ENCODE measurements at regions not wholly inside any gene's neighbourhood (a gene's known extent, or its start where the extent isn't known, plus 50 kb on each side); places are given as distances from the start of the nearest gene placed in this dataset.
A peak's percentile ranks its signal among the peaks of the same experiment; 100 is the strongest.

DNA sequence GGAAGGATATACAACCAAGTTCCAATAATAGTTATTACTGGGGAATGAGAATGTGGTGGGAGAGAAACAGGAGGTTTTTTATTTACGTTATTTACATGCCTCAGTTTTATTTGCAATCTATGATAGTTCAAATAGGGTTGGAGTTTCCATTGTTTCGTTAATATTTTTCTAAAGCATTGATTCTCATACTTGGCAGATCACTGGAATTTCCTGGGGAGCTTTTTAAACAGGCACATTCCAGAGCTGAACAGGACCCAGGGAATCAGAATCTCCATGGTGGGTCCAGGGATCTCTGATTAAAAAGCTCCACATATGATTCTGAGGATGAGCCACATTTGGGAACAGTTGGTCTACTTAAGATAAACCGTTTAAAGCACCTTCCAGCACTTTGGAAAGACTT is 123.9 kb downstream of the IL20RB start:
- no peaks in the 10 kb centered on the region for H3K36me3 ChIP-seq (ENCODE audit: insufficient read depth, low read length)
- CTCF ChIA-PET (ENCODE audit: partially characterized antibody) = no interaction called here
- no peak overlapping the region for H3K27ac Mint-ChIP-seq

DNA sequence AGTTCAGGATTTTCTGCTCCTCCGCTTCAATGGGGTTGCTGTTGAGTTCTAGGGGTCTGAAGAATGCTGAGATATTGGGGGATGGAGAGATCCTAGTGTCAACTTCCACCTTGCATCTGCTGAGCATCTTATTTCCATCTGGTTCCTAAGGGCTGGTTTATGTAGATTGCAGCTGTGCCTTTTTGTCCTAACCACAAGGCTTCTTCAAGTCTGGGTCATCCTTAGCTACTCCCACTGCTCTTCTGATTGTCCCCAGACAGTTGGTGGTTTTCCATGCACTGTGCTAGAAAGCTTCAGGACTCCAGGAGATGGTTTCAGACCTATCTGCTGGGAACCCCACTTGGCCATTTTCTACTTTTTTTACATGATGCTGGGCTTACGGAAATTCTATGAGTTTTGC is 125.0 kb downstream of the IL20RB start:
- Histone ChIP-seq H3K4me3 (ENCODE audit: low read length in 2 of 2) (no peak overlapping the region), H3K27ac (ENCODE audit: low read depth, low read length) (no peak overlapping the region), H3K9me3 (ENCODE audit: control insufficient read depth in 1 of 2, low read length in 2 of 2) (no peaks in the 10 kb centered on the region), H3K27me3 (ENCODE audit: insufficient read depth, low read length) (peaks cover 6% of the 10 kb centered on the region), H3K4me1 (ENCODE audit: insufficient read depth, low read length) (no peaks in the 10 kb centered on the region), H3K36me3 (ENCODE audit: insufficient read depth, low read length) (no peaks in the 10 kb centered on the region)
- DNase-seq = no peak
- Mint-ChIP-seq H3K27me3 (peaks cover 20 to 23% of the 10 kb centered on the region in 2 donors), H3K4me3 (no peak overlapping the region), H3K27ac (no peak overlapping the region), H3K36me3 (no peaks in the 10 kb centered on the region), H3K9me3 (peaks cover 0 to 2% (median 0%) of the 10 kb centered on the region in 8 donors), H3K4me1 (no peaks in the 10 kb centered on the region)
- POLR2A ChIA-PET (ENCODE audit: partially characterized antibody) = no interaction called here
- CTCF ChIA-PET (ENCODE audit: partially characterized antibody) = no interaction called here
- intact Hi-C loops (cut with micrococcal nuclease) = no loop called here

More for the DNA sequence above, 123.9 kb downstream of the IL20RB start:
- POLR2A ChIA-PET (ENCODE audit: partially characterized antibody) = no interaction called here
- no peaks in the 10 kb centered on the region for H3K4me1 ChIP-seq (ENCODE audit: insufficient read depth, low read length)
- Mint-ChIP-seq H3K27me3 (peaks cover 20 to 32% of the 10 kb centered on the region in 2 donors), H3K9me3 (peaks cover 0 to 2% (median 0%) of the 10 kb centered on the region in 8 donors), H3K36me3 (no peaks in the 10 kb centered on the region), H3K4me3 (no peak overlapping the region), H3K4me1 (no peaks in the 10 kb centered on the region)
- no peak overlapping the region for H3K4me3 ChIP-seq (ENCODE audit: low read length in 2 of 2)
- H3K27ac ChIP-seq (ENCODE audit: low read depth, low read length) = no peak overlapping the region
- peaks cover 6% of the 10 kb centered on the region for H3K27me3 ChIP-seq (ENCODE audit: insufficient read depth, low read length)
- H3K9me3 ChIP-seq (ENCODE audit: control insufficient read depth in 1 of 2, low read length in 2 of 2) = no peaks in the 10 kb centered on the region
- no peak for DNase-seq
- intact Hi-C loops (cut with micrococcal nuclease) = no loop called here

DNA sequence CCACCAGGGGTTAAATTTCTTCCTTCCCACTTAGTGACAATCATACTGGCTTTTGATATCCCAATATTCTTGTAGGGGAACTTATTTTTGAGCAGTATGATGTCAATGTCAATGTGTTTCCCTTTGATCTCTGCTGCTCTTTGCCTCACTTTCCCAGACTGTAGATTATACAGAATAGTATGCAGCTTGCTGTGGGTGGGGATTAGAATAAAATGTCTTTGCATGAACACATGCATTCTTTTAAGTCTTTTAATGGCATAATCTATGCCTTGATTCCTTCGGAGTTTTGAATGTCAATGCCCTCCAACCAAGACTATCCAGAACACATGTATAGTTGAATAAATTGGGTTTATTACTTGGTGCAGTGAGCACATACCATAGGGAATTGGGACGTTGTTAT is 125.5 kb downstream of the IL20RB start:
- intact Hi-C loops (cut with micrococcal nuclease) = no loop called here
- Histone ChIP-seq H3K36me3 (ENCODE audit: insufficient read depth, low read length) (no peaks in the 10 kb centered on the region), H3K4me1 (ENCODE audit: insufficient read depth, low read length) (no peaks in the 10 kb centered on the region), H3K27me3 (ENCODE audit: insufficient read depth, low read length) (peaks cover 6% of the 10 kb centered on the region), H3K9me3 (ENCODE audit: control insufficient read depth in 1 of 2, low read length in 2 of 2) (no peaks in the 10 kb centered on the region), H3K27ac (ENCODE audit: low read depth, low read length) (no peak overlapping the region), H3K4me3 (ENCODE audit: low read length in 2 of 2) (no peak overlapping the region)
- Mint-ChIP-seq H3K27ac (no peak overlapping the region), H3K4me1 (no peaks in the 10 kb centered on the region), H3K4me3 (no peak overlapping the region), H3K9me3 (peaks cover 0 to 2% (median 0%) of the 10 kb centered on the region in 8 donors), H3K36me3 (no peaks in the 10 kb centered on the region), H3K27me3 (peaks cover 18 to 20% of the 10 kb centered on the region in 2 donors)
- no peak for DNase-seq
- ChIA-PET CTCF (ENCODE audit: partially characterized antibody) (interaction anchor here (1.6 kb wide), 1 partner anchor 51 kb away, joined by 3 read pairs; no protein-coding TSS in a partner anchor), POLR2A (ENCODE audit: partially characterized antibody) (no interaction called here)

DNA sequence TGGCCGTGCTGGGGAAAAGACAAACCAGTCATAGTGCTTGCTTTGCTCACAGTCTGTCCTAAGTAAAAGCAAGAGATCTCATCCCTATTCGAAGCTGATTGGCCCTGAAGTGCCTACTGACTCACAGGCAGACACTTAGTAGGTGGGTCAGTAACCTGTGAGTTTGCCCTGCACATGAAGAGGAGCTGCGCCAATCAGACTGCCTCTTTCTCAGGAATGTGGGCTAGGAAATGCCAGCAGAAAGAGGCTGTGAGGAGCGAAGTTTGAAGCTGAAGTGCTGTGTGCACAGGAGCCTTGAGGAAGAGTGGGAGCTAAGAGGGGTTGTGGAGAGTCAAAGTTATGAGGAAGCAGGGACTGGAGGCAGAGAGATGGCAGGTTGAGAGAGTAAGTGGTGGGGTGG is 126.8 kb downstream of the IL20RB start:
- H3K4me1 ChIP-seq (ENCODE audit: insufficient read depth, low read length) = no peaks in the 10 kb centered on the region
- H3K9me3 ChIP-seq (ENCODE audit: control insufficient read depth in 1 of 2, low read length in 2 of 2) = no peaks in the 10 kb centered on the region
- H3K4me1 Mint-ChIP-seq = no peaks in the 10 kb centered on the region
- POLR2A ChIA-PET (ENCODE audit: partially characterized antibody) = no interaction called here
- peaks cover 18 to 20% of the 10 kb centered on the region in 2 donors for H3K27me3 Mint-ChIP-seq
- H3K36me3 ChIP-seq (ENCODE audit: insufficient read depth, low read length) = no peaks in the 10 kb centered on the region
- H3K27me3 ChIP-seq (ENCODE audit: insufficient read depth, low read length) = no peaks in the 10 kb centered on the region
- no peak overlapping the region for H3K27ac ChIP-seq (ENCODE audit: low read depth, low read length)
- H3K4me3 Mint-ChIP-seq = no peak overlapping the region
- no peak overlapping the region for H3K4me3 ChIP-seq (ENCODE audit: low read length in 2 of 2)
- DNase-seq = no peak
- intact Hi-C loops (cut with micrococcal nuclease) = no loop called here
- no peak overlapping the region for H3K27ac Mint-ChIP-seq
- no peaks in the 10 kb centered on the region for H3K36me3 Mint-ChIP-seq
- peaks cover 0 to 2% (median 0%) of the 10 kb centered on the region in 8 donors for H3K9me3 Mint-ChIP-seq
- CTCF ChIA-PET (ENCODE audit: partially characterized antibody) = interaction anchor here (1.6 kb wide), 1 partner anchor 52 kb away, joined by 3 read pairs; no protein-coding TSS in a partner anchor

DNA sequence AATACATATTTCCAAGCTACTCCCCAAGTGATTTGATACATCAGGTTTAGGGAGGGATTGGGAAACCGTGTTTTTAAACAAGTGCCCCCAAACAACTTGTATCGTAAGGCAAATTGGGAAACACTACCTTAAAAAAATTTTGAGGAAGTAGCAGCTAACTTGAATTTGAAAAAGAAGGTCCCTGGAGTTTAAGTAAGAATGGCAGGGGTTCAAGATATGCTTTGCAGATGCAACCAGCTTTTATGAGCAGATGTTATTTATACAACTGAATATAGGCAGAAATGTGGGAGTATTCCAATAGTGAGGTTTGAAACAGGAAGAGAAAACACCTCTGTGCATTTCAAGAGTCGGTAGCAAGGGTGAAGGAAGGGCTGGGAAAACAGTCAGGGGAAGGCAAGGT is 139.6 kb downstream of the IL20RB start:
- H3K9me3 Mint-ChIP-seq = peaks cover 0 to 4% (median 1%) of the 10 kb centered on the region in 8 donors
- H3K36me3 Mint-ChIP-seq = no peaks in the 10 kb centered on the region
- Histone ChIP-seq H3K36me3 (ENCODE audit: insufficient read depth, low read length) (no peaks in the 10 kb centered on the region), H3K9me3 (ENCODE audit: control insufficient read depth in 1 of 2, low read length in 2 of 2) (no peaks in the 10 kb centered on the region), H3K4me1 (ENCODE audit: insufficient read depth, low read length) (no peaks in the 10 kb centered on the region), H3K27me3 (ENCODE audit: insufficient read depth, low read length) (no peaks in the 10 kb centered on the region), H3K4me3 (ENCODE audit: low read length in 2 of 2) (no peak overlapping the region), H3K27ac (ENCODE audit: low read depth, low read length) (no peak overlapping the region)
- H3K27ac Mint-ChIP-seq = no peak overlapping the region
- intact Hi-C loops (cut with micrococcal nuclease) = no loop called here
- ChIA-PET POLR2A (ENCODE audit: partially characterized antibody) (no interaction called here), CTCF (ENCODE audit: partially characterized antibody) (interaction anchor here (2.4 to 2.7 kb wide), 2 partner anchors 8 to 13 kb away, joined by 8 to 26 read pairs; no protein-coding TSS in a partner anchor)
- H3K27me3 Mint-ChIP-seq = peaks cover 11 to 18% of the 10 kb centered on the region in 2 donors
- H3K4me3 Mint-ChIP-seq = no peak overlapping the region
- DNase-seq = no peak
- no peaks in the 10 kb centered on the region for H3K4me1 Mint-ChIP-seq

DNA sequence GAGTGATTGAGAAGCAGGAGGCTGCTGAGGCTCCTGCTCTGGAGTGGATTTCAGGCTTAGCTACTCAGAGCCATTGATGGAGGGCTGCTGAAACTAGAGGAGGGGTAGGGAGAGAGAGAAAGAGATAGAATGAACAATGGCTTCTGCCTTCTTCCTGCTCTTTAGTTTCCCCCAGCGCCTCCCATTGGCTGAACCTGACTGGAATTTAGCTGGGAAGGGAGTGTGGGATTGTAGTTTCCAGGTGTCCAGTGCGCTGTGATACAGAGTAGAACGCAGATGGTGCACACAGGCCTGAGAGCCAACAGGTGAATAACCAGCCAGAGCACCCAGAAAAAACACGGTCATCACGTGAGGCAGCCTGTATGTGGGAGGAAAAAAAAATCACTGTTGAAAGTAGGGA is 140.1 kb downstream of the IL20RB start:
- Mint-ChIP-seq H3K4me3 (peak overlapping the region in 1 of 8 donors; percentile 38), H3K36me3 (no peaks in the 10 kb centered on the region), H3K4me1 (no peaks in the 10 kb centered on the region), H3K9me3 (peaks cover 0 to 4% (median 0%) of the 10 kb centered on the region in 8 donors), H3K27ac (no peak overlapping the region), H3K27me3 (peaks cover 8 to 15% of the 10 kb centered on the region in 2 donors)
- H3K4me1 ChIP-seq (ENCODE audit: insufficient read depth, low read length) = no peaks in the 10 kb centered on the region
- DNase-seq = no peak
- no peaks in the 10 kb centered on the region for H3K36me3 ChIP-seq (ENCODE audit: insufficient read depth, low read length)
- H3K4me3 ChIP-seq (ENCODE audit: low read length in 2 of 2) = no peak overlapping the region
- ChIA-PET POLR2A (ENCODE audit: partially characterized antibody) (no interaction called here), CTCF (ENCODE audit: partially characterized antibody) (interaction anchor here (2.4 to 2.7 kb wide), 2 partner anchors 8 to 12 kb away, joined by 8 to 26 read pairs; no protein-coding TSS in a partner anchor)
- no peak overlapping the region for H3K27ac ChIP-seq (ENCODE audit: low read depth, low read length)
- H3K27me3 ChIP-seq (ENCODE audit: insufficient read depth, low read length) = no peaks in the 10 kb centered on the region
- intact Hi-C loops (cut with micrococcal nuclease) = no loop called here
- H3K9me3 ChIP-seq (ENCODE audit: control insufficient read depth in 1 of 2, low read length in 2 of 2) = no peaks in the 10 kb centered on the region

DNA sequence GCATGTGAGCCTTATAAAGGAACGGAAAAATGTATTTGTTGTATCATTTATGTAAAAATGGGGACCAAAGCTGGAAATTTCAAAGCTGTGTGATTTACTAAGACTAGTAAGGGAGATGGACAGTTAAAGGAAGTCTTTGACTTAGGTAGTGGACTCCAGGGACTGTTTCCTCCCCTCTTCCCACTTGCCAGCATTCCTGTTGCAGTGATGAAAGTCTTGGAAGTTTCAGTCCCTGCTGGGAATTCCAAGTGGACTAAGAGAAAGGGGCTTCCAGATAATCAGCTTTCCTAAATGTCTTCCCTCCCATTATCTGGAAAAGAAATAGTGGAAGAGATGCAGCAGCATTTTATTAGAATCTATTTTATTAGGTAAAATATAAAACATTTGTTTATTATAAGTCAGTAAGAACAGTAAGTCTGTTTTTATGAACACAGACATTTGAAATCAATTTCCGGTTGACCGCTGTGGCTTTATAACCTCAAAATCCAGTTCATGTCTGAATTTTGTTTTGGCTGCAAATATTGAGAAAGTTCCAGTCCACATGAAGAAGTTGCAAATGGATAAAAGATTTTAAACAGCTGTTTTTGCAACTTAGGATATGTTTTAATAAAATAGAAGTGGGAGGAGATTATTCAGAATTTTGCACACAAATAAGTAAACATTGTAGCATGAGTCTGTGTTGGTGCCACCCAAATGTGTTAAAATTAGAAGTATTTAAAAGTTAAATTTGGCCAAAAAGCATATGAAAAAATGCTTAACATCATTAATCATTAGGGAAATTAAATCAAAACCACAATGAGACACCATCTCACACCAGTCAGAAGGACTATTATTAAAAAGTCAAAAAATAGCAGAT is 141.8 kb downstream of the IL20RB start:
- Mint-ChIP-seq H3K36me3 (no peaks in the 10 kb centered on the region), H3K9me3 (peaks cover 0 to 4% (median 0%) of the 10 kb centered on the region in 8 donors), H3K27ac (no peak overlapping the region), H3K4me1 (no peaks in the 10 kb centered on the region), H3K27me3 (peaks cover 8 to 13% of the 10 kb centered on the region in 2 donors), H3K4me3 (no peak overlapping the region)
- no peaks in the 10 kb centered on the region for H3K4me1 ChIP-seq (ENCODE audit: insufficient read depth, low read length)
- no peak for DNase-seq
- no peaks in the 10 kb centered on the region for H3K9me3 ChIP-seq (ENCODE audit: control insufficient read depth in 1 of 2, low read length in 2 of 2)
- ChIA-PET POLR2A (ENCODE audit: partially characterized antibody) (no interaction called here), CTCF (ENCODE audit: partially characterized antibody) (interaction anchor here (1.2 to 2.9 kb wide), 2 partner anchors 10 to 11 kb away, joined by 8 to 23 read pairs; no protein-coding TSS in a partner anchor)
- intact Hi-C loops (cut with micrococcal nuclease) = loop anchor here (10.0 kb wide), 1 partner anchor 1015 kb away; the partner anchor contains the start of gene DZIP1L
- H3K27ac ChIP-seq (ENCODE audit: low read depth, low read length) = no peak overlapping the region
- H3K27me3 ChIP-seq (ENCODE audit: insufficient read depth, low read length) = no peaks in the 10 kb centered on the region
- H3K4me3 ChIP-seq (ENCODE audit: low read length in 2 of 2) = no peak overlapping the region
- no peaks in the 10 kb centered on the region for H3K36me3 ChIP-seq (ENCODE audit: insufficient read depth, low read length)

Measured in CD4-positive, alpha-beta memory T cell (primary cell).